ENCODE measurements at regions not wholly inside any gene's neighbourhood (a gene's known extent, or its start where the extent isn't known, plus 50 kb on each side); places are given as distances from the start of the nearest gene placed in this dataset.

- FAIRE-seq: no peak
These were observed 95.8 kb downstream of the BDNF start for GRCh38 chr11:27604416-27604815.

DNA sequence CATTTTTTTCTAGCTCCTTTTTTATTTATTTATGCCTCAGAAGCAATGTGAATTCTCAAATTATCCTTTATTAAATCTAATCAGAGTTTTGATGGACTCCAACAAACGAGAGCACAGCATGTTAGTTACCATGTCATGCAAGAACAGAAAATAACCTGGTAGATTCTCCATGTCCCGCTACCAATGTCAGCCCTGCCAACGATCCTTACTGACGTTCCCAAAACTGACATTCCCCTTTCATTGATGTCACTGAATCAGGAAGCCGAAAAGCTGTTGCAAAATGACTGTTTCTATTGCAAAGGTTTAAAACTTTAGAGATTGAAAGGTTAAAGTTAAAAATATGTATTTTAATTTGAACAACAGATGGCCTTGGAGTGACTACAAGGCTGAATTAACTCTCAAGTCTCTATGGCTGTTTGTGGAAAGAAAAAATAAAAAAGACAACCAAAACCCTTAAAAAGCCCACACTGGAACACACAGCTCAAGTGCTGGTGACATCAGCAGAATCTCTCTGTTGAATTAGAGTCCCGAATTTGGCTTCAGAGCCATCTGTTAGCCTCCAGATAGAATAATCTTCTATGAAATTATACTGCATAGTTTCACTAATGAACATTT, 96.8 kb downstream of the BDNF start:
- no peak for FAIRE-seq

- FAIRE-seq: no peak
These were observed 94.1 kb upstream of the LIN7C start for GRCh38 chr11:27600656-27601055.

DNA sequence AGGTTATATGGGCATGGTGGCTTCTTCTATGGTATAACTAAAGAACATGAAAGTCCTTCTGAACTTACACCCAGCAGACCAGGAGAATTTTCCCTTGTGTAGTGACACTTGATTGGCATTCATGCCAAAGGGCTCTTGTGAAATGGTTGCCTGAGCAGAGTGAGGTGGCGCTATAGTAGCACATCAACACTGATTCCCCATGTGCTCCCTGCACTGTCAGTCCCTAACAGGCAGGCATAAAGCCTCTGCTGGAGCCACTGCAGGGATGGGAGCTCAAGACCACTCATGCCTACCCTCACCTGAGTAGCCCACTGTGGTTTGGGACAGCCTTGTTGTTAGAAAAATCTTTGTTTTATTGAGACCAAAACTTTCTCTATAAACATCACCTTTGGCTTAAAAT, 92.6 kb upstream of the LIN7C start:
- FAIRE-seq: no peak

- no peak for FAIRE-seq
These were observed 90.2 kb upstream of the LIN7C start for GRCh38 chr11:27596802-27597201.

- FAIRE-seq: no peak
These were observed 89.8 kb upstream of the LIN7C start for GRCh38 chr11:27596388-27596787.

GRCh38 chr11:27592098-27592780, 85.7 kb upstream of the LIN7C start:
- FAIRE-seq: no peak

DNA sequence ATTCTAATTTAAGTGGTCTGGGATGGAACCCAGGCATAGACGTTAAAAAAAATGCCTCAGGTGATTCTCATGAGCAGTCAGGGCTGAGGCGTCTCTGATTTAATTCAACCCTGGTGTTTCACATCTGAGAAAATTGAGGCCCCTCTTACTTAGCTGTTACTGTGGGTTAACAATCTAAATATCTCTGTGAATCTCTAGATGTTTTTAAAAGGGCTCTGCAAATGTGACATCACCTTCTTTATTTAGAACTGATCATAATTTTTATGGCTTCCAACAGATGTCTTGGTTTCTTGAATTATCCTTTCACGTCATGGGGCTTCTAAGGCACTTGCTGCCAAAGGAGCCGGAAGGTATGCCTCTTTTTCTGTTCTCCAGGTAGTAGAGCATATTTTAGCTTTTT, 76.1 kb upstream of the LIN7C start:
- FAIRE-seq: no peak

- FAIRE-seq: no peak
These were observed 67.8 kb upstream of the LIN7C start for GRCh38 chr11:27574342-27574741.

DNA sequence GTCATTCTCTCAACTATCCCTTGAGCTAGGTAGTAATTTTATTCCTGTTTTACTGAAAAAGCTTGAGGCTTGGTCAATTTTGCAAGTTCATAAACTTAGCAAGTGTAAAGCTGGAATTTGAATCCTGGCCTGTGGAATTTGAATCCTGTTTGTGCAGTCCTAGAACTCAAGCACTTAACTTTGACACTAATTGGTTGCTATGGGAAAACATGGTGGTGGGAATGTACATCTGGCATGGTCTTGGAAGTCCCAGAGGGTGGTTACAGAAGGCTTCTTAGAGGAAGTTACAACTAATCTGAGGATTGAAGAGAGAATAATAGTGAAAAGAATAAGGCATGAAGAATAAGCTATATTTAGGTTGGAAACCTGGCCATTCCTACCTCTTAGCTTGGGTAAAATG, 66.5 kb upstream of the LIN7C start:
- FAIRE-seq: no peak

- peak; percentile 15 for FAIRE-seq
These were observed 64.7 kb upstream of the LIN7C start for GRCh38 chr11:27571154-27571810.

DNA sequence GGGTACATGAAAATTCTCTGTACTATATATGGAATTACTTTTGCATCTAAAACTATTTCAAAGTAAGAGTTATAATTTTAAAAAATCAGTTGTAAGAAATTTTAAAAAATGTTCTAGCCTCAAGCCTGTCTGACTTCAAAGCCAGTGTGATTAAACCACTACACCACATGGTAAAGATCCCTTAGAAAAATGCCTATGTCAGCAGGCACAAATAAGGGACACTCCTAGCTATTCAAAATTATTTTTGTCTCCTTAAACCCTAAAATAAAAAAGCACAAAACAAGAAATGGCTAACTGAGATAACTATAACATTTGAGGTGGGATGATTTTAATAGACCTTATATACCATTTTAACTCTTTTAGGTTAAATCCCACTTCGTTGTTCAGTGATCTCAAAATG, 64.0 kb upstream of the LIN7C start:
- no peak for FAIRE-seq

DNA sequence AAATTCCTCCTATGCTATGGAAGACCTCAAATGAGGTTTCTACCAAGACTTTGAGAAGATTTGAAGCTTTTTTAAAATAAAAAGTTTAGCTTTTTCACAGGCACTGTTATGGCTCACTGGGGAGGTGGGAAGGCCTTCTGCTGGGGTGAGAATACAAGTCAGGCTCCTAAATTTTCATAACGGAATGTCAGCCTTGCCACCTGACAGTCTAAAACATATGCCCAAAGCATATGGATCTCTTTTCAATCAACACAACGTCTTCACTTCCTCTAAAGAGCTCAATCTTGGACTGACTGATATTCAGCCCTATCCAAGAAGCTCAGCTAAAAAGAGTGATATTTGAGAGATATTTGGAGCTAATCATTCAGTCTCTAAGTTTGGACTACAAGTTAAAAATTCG, 57.1 kb upstream of the LIN7C start:
- no peak for FAIRE-seq

GRCh38 chr11:27563201-27563600, 56.6 kb upstream of the LIN7C start:
- no peak for FAIRE-seq

GRCh38 chr11:27558401-27558800, 51.8 kb upstream of the LIN7C start:
- FAIRE-seq: no peak

DNA sequence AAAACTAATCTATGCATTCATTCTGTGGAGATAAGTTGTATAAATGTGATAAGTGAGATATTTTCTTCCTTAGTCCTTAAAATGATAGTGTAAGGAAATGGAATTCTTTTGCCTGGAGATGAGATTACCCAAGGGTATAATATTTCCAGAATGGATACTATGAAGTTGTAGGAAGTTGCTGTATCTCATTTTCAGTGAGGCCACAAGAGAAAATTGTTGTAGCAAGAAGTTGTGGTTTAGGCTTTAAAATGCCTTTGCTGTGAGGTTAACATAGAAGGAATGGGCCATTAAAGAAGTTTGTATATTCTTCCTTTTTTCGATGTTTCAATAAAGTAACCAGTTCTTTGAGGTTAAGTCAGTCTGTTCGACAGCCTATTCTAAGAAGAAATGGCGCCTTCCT, 50.7 kb upstream of the LIN7C start:
- no peak for FAIRE-seq

Data from endometrium (tissue), 2 donors.